ENCODE measurements at regions not wholly inside any gene's neighbourhood (a gene's known extent, or its start where the extent isn't known, plus 50 kb on each side); places are given as distances from the start of the nearest gene placed in this dataset.
"Not testable (repeated sequence)": the region's sequence is repeated elsewhere in the genome, so short reads cannot be mapped to it uniquely, and the experiment has no call there.

- DNase-seq: no peak
Observed at GRCh38 chr15:95726891-95727290, 603.6 kb upstream of the NR2F2 start.

- no peak for DNase-seq
Observed at GRCh38 chr15:95733931-95734330, 596.6 kb upstream of the NR2F2 start.

GRCh38 chr15:95734422-95735316, 595.8 kb upstream of the NR2F2 start:
- DNase-seq: no peak

- DNase-seq: no peak
Observed at GRCh38 chr15:95737060-95737459, 593.4 kb upstream of the NR2F2 start.

GRCh38 chr15:95739131-95739530, 591.4 kb upstream of the NR2F2 start:
- DNase-seq: no peak

GRCh38 chr15:95741830-95742229, 588.7 kb upstream of the NR2F2 start:
- DNase-seq: no peak

- no peak for DNase-seq
Observed at GRCh38 chr15:95742256-95742655, 588.2 kb upstream of the NR2F2 start.

- DNase-seq: no peak
Observed at GRCh38 chr15:95742836-95743235, 587.7 kb upstream of the NR2F2 start.

GRCh38 chr15:95757171-95757570, 573.3 kb upstream of the NR2F2 start:
- DNase-seq: no peak

- DNase-seq: no peak
Observed at GRCh38 chr15:95758451-95758850, 572.0 kb upstream of the NR2F2 start.

- DNase-seq: no peak
Observed at GRCh38 chr15:95758851-95759250, 571.6 kb upstream of the NR2F2 start.

GRCh38 chr15:95760508-95760907, 570.0 kb upstream of the NR2F2 start:
- DNase-seq: peak in 1 of 51 donors; percentile 1

- DNase-seq: no peak
Observed at GRCh38 chr15:95761501-95762165, 568.9 kb upstream of the NR2F2 start.

- DNase-seq: no peak
Observed at GRCh38 chr15:95763426-95763825, 567.1 kb upstream of the NR2F2 start.

- no peak for DNase-seq
Observed at GRCh38 chr15:95765161-95765560, 565.3 kb upstream of the NR2F2 start.

- no peak for DNase-seq
Observed at GRCh38 chr15:95770196-95770595, 560.3 kb upstream of the NR2F2 start.

GRCh38 chr15:95772982-95773381, 557.5 kb upstream of the NR2F2 start:
- no peak for DNase-seq

GRCh38 chr15:95784508-95784907, 546.0 kb upstream of the NR2F2 start:
- no peak for DNase-seq

- not testable (repeated sequence) for DNase-seq
Observed at GRCh38 chr15:95785276-95785675, 545.2 kb upstream of the NR2F2 start.

GRCh38 chr15:95793231-95793630, 537.3 kb upstream of the NR2F2 start:
- DNase-seq: no peak

GRCh38 chr15:95795386-95795785, 535.1 kb upstream of the NR2F2 start:
- DNase-seq: no peak

- DNase-seq: no peak
Observed at GRCh38 chr15:95799286-95800200, 531.0 kb upstream of the NR2F2 start.

Data from hypothalamus (tissue), 51 donors.